ENCODE measurements at regions not wholly inside any gene's neighbourhood (a gene's known extent, or its start where the extent isn't known, plus 50 kb on each side); places are given as distances from the start of the nearest gene placed in this dataset.

GRCh38 chr10:128896963-128897362 is 570.1 kb upstream of the MGMT start:
- POLR2A ChIA-PET = no interaction called here
- no peak for DNase-seq
- Mint-ChIP-seq H3K36me3 (ENCODE audit: low read depth) (no peaks in the 10 kb centered on the region), H3K9me3 (no peaks in the 10 kb centered on the region), H3K4me1 (no peaks in the 10 kb centered on the region), H3K4me3 (no peak overlapping the region), H3K27ac (no peak overlapping the region), H3K27me3 (no peaks in the 10 kb centered on the region)
- CTCF ChIA-PET = no interaction called here

- POLR2A ChIA-PET = no interaction called here
- no peak overlapping the region for H3K4me3 Mint-ChIP-seq
Measured at GRCh38 chr10:128897401-128898129, 569.5 kb upstream of the MGMT start.

GRCh38 chr10:128898133-128898915 is 568.7 kb upstream of the MGMT start:
- CTCF ChIA-PET = no interaction called here
- Mint-ChIP-seq H3K9me3 (no peaks in the 10 kb centered on the region), H3K36me3 (ENCODE audit: low read depth) (no peaks in the 10 kb centered on the region), H3K4me3 (no peak overlapping the region), H3K4me1 (no peaks in the 10 kb centered on the region), H3K27me3 (no peaks in the 10 kb centered on the region), H3K27ac (no peak overlapping the region)
- POLR2A ChIA-PET = no interaction called here
- DNase-seq = no peak

More at GRCh38 chr10:128897401-128898129, 569.5 kb upstream of the MGMT start:
- H3K27me3 Mint-ChIP-seq = no peaks in the 10 kb centered on the region
- H3K9me3 Mint-ChIP-seq = no peaks in the 10 kb centered on the region
- H3K36me3 Mint-ChIP-seq (ENCODE audit: low read depth) = no peaks in the 10 kb centered on the region
- H3K27ac Mint-ChIP-seq = no peak overlapping the region
- H3K4me1 Mint-ChIP-seq = no peaks in the 10 kb centered on the region
- CTCF ChIA-PET = no interaction called here
- no peak for DNase-seq

- H3K36me3 Mint-ChIP-seq (ENCODE audit: low read depth) = no peaks in the 10 kb centered on the region
- DNase-seq = no peak
- H3K9me3 Mint-ChIP-seq = no peaks in the 10 kb centered on the region
- H3K27me3 Mint-ChIP-seq = no peaks in the 10 kb centered on the region
- no peak overlapping the region for H3K27ac Mint-ChIP-seq
- no peaks in the 10 kb centered on the region for H3K4me1 Mint-ChIP-seq
- ChIA-PET POLR2A (no interaction called here), CTCF (no interaction called here)
- no peak overlapping the region for H3K4me3 Mint-ChIP-seq
Measured at GRCh38 chr10:128898916-128899195, 568.2 kb upstream of the MGMT start.

GRCh38 chr10:128900456-128900855 is 566.6 kb upstream of the MGMT start:
- Mint-ChIP-seq H3K4me1 (no peaks in the 10 kb centered on the region), H3K4me3 (no peak overlapping the region), H3K27me3 (no peaks in the 10 kb centered on the region), H3K27ac (no peak overlapping the region), H3K9me3 (no peaks in the 10 kb centered on the region), H3K36me3 (ENCODE audit: low read depth) (no peaks in the 10 kb centered on the region)
- POLR2A ChIA-PET = no interaction called here
- no peak for DNase-seq
- CTCF ChIA-PET = no interaction called here

- no peak overlapping the region for H3K27ac Mint-ChIP-seq
- ChIA-PET CTCF (no interaction called here), POLR2A (no interaction called here)
- no peak for DNase-seq
- H3K4me3 Mint-ChIP-seq = no peak overlapping the region
- no peaks in the 10 kb centered on the region for H3K9me3 Mint-ChIP-seq
- no peaks in the 10 kb centered on the region for H3K4me1 Mint-ChIP-seq
- H3K36me3 Mint-ChIP-seq (ENCODE audit: low read depth) = no peaks in the 10 kb centered on the region
- H3K27me3 Mint-ChIP-seq = no peaks in the 10 kb centered on the region
Measured at GRCh38 chr10:128901236-128901635, 565.8 kb upstream of the MGMT start.

GRCh38 chr10:128902031-128902710 is 564.9 kb upstream of the MGMT start:
- no peaks in the 10 kb centered on the region for H3K9me3 Mint-ChIP-seq
- no peak for DNase-seq
- H3K27me3 Mint-ChIP-seq = no peaks in the 10 kb centered on the region
- no peaks in the 10 kb centered on the region for H3K36me3 Mint-ChIP-seq (ENCODE audit: low read depth)
- H3K4me1 Mint-ChIP-seq = no peaks in the 10 kb centered on the region
- H3K4me3 Mint-ChIP-seq = no peak overlapping the region
- H3K27ac Mint-ChIP-seq = no peak overlapping the region
- CTCF ChIA-PET = no interaction called here
- POLR2A ChIA-PET = no interaction called here

- H3K36me3 Mint-ChIP-seq (ENCODE audit: low read depth) = no peaks in the 10 kb centered on the region
- no peak for DNase-seq
- H3K4me3 Mint-ChIP-seq = no peak overlapping the region
- CTCF ChIA-PET = no interaction called here
- H3K27ac Mint-ChIP-seq = no peak overlapping the region
- no peaks in the 10 kb centered on the region for H3K9me3 Mint-ChIP-seq
- H3K27me3 Mint-ChIP-seq = no peaks in the 10 kb centered on the region
- POLR2A ChIA-PET = no interaction called here
- H3K4me1 Mint-ChIP-seq = peaks cover 4% of the 10 kb centered on the region
Measured at GRCh38 chr10:128907155-128907941, 559.7 kb upstream of the MGMT start.

- DNase-seq = no peak
- H3K4me1 Mint-ChIP-seq = peaks cover 5% of the 10 kb centered on the region
- H3K9me3 Mint-ChIP-seq = no peaks in the 10 kb centered on the region
- POLR2A ChIA-PET = no interaction called here
- H3K27me3 Mint-ChIP-seq = no peaks in the 10 kb centered on the region
- no peak overlapping the region for H3K4me3 Mint-ChIP-seq
- no peaks in the 10 kb centered on the region for H3K36me3 Mint-ChIP-seq (ENCODE audit: low read depth)
- H3K27ac Mint-ChIP-seq = no peak overlapping the region
- CTCF ChIA-PET = no interaction called here
Measured at GRCh38 chr10:128908099-128908498, 558.9 kb upstream of the MGMT start.

- no peaks in the 10 kb centered on the region for H3K9me3 Mint-ChIP-seq
- no peaks in the 10 kb centered on the region for H3K27me3 Mint-ChIP-seq
- no peak overlapping the region for H3K4me3 Mint-ChIP-seq
- CTCF ChIA-PET = no interaction called here
- POLR2A ChIA-PET = no interaction called here
- H3K4me1 Mint-ChIP-seq = peaks cover 7% of the 10 kb centered on the region
- no peaks in the 10 kb centered on the region for H3K36me3 Mint-ChIP-seq (ENCODE audit: low read depth)
- no peak overlapping the region for H3K27ac Mint-ChIP-seq
- DNase-seq = no peak
Measured at GRCh38 chr10:128908499-128908898, 558.5 kb upstream of the MGMT start.

GRCh38 chr10:128912568-128913311 is 554.3 kb upstream of the MGMT start:
- Mint-ChIP-seq H3K4me3 (no peak overlapping the region), H3K4me1 (peaks cover 7% of the 10 kb centered on the region), H3K36me3 (ENCODE audit: low read depth) (no peaks in the 10 kb centered on the region), H3K9me3 (no peaks in the 10 kb centered on the region), H3K27me3 (no peaks in the 10 kb centered on the region), H3K27ac (peak overlapping the region; percentile 29)
- POLR2A ChIA-PET = no interaction called here
- CTCF ChIA-PET = no interaction called here
- DNase-seq = no peak

- Mint-ChIP-seq H3K9me3 (no peaks in the 10 kb centered on the region), H3K4me3 (no peak overlapping the region), H3K36me3 (ENCODE audit: low read depth) (no peaks in the 10 kb centered on the region), H3K27me3 (no peaks in the 10 kb centered on the region), H3K27ac (no peak overlapping the region), H3K4me1 (peaks cover 2% of the 10 kb centered on the region)
- CTCF ChIA-PET = no interaction called here
- no peak for DNase-seq
- POLR2A ChIA-PET = no interaction called here
Measured at GRCh38 chr10:128914681-128915080, 552.4 kb upstream of the MGMT start.

GRCh38 chr10:128915630-128916029 is 551.4 kb upstream of the MGMT start:
- Mint-ChIP-seq H3K27ac (no peak overlapping the region), H3K4me3 (no peak overlapping the region), H3K9me3 (no peaks in the 10 kb centered on the region), H3K27me3 (no peaks in the 10 kb centered on the region), H3K36me3 (ENCODE audit: low read depth) (no peaks in the 10 kb centered on the region), H3K4me1 (peaks cover 2% of the 10 kb centered on the region)
- POLR2A ChIA-PET = no interaction called here
- DNase-seq = no peak
- CTCF ChIA-PET = no interaction called here
